ENCODE measurements at regions not wholly inside any gene's neighbourhood (a gene's known extent, or its start where the extent isn't known, plus 50 kb on each side); places are given as distances from the start of the nearest gene placed in this dataset.
A peak's percentile ranks its signal among the peaks of the same experiment; 100 is the strongest.

- H3F3A ChIP-seq (ENCODE audit: insufficient read depth, low read length, poor library complexity, severe bottlenecking), result no peaks in the 10 kb centered on the region
- H3K9me2 ChIP-seq (ENCODE audit: insufficient read depth, low read length), result no peaks in the 10 kb centered on the region
- peak overlapping the region; percentile 30 for H3K4me3 ChIP-seq (ENCODE audit: low read length)
- H3K27me3 ChIP-seq (ENCODE audit: insufficient read depth, low read depth, low read length), result no peaks in the 10 kb centered on the region
- peak overlapping the region; percentile 56 for H3K9ac ChIP-seq (ENCODE audit: low read length)
- peak overlapping the region; percentile 94 for H3K27ac ChIP-seq (ENCODE audit: low read length)
- H3K36me3 ChIP-seq (ENCODE audit: insufficient read depth, low read length), result no peaks in the 10 kb centered on the region
- H3K79me2 ChIP-seq (replicated peaks; ENCODE audit: insufficient read depth, low read length), result no peaks in the 10 kb centered on the region
- TF ChIP-seq REST (IDR thresholded peaks at IDR 0.05; ENCODE audit: borderline replicate concordance), result peak; percentile 53
- TF ChIP-seq POLR2AphosphoS5 (IDR thresholded peaks at IDR 0.05), result peak; percentile 90
- peak; percentile 51 for TF ChIP-seq CTCF (IDR thresholded peaks at IDR 0.05; ENCODE audit: poor library complexity, severe bottlenecking)
- TF ChIP-seq SMC3 (conservative IDR thresholded peaks at IDR 0.05; ENCODE audit: poor library complexity), result peak; percentile 60
- peak; percentile 99 for TF ChIP-seq EP300 (conservative IDR thresholded peaks at IDR 0.05; ENCODE audit: poor library complexity, severe bottlenecking)
- TF ChIP-seq MXI1 (conservative IDR thresholded peaks at IDR 0.05; ENCODE audit: poor library complexity, severe bottlenecking), result no peak
- TF ChIP-seq TAF1 (IDR thresholded peaks at IDR 0.05; ENCODE audit: low read depth), result no peak
- no peak for TF ChIP-seq EZH2 (IDR thresholded peaks at IDR 0.05; ENCODE audit: borderline replicate concordance, insufficient read depth, low read length, poor library complexity, severe bottlenecking)
- TF ChIP-seq RAD21 (conservative IDR thresholded peaks at IDR 0.05), result peak; percentile 62
- H2AFZ ChIP-seq (ENCODE audit: low read depth, low read length), result no peak overlapping the region
- H4K20me1 ChIP-seq (ENCODE audit: insufficient read depth), result no peaks in the 10 kb centered on the region
- peak overlapping the region; percentile 63 for H3K4me2 ChIP-seq (ENCODE audit: low read length)
- no peaks in the 10 kb centered on the region for H3K9me3 ChIP-seq (ENCODE audit: low read length)
These were observed 1656.9 kb upstream of the RAG2 start for GRCh38 chr11:38254913-38255312.

- no peaks in the 10 kb centered on the region for H3K36me3 ChIP-seq (ENCODE audit: insufficient read depth, low read length)
- H3K4me3 ChIP-seq (ENCODE audit: low read length), result no peak overlapping the region
- H3K9me2 ChIP-seq (ENCODE audit: insufficient read depth, low read length), result no peaks in the 10 kb centered on the region
- TF ChIP-seq TAF1 (IDR thresholded peaks at IDR 0.05; ENCODE audit: low read depth), result no peak
- peak; percentile 97 for TF ChIP-seq EP300 (conservative IDR thresholded peaks at IDR 0.05; ENCODE audit: poor library complexity, severe bottlenecking)
- TF ChIP-seq SMC3 (conservative IDR thresholded peaks at IDR 0.05; ENCODE audit: poor library complexity), result peak; percentile 35
- peak; percentile 31 for TF ChIP-seq RAD21 (conservative IDR thresholded peaks at IDR 0.05)
- peak; percentile 78 for TF ChIP-seq POLR2AphosphoS5 (IDR thresholded peaks at IDR 0.05)
- TF ChIP-seq CTCF (IDR thresholded peaks at IDR 0.05; ENCODE audit: poor library complexity, severe bottlenecking), result no peak
- peak; percentile 80 for TF ChIP-seq REST (IDR thresholded peaks at IDR 0.05; ENCODE audit: borderline replicate concordance)
- TF ChIP-seq MXI1 (conservative IDR thresholded peaks at IDR 0.05; ENCODE audit: poor library complexity, severe bottlenecking), result no peak
- H4K20me1 ChIP-seq (ENCODE audit: insufficient read depth), result no peaks in the 10 kb centered on the region
- H3K27ac ChIP-seq (ENCODE audit: low read length), result peak overlapping the region; percentile 94
- no peaks in the 10 kb centered on the region for H3K9me3 ChIP-seq (ENCODE audit: low read length)
- no peaks in the 10 kb centered on the region for H3F3A ChIP-seq (ENCODE audit: insufficient read depth, low read length, poor library complexity, severe bottlenecking)
- H2AFZ ChIP-seq (ENCODE audit: low read depth, low read length), result no peak overlapping the region
- no peaks in the 10 kb centered on the region for H3K27me3 ChIP-seq (ENCODE audit: insufficient read depth, low read depth, low read length)
- H3K79me2 ChIP-seq (replicated peaks; ENCODE audit: insufficient read depth, low read length), result no peaks in the 10 kb centered on the region
- H3K4me2 ChIP-seq (ENCODE audit: low read length), result no peak overlapping the region
- peak overlapping the region; percentile 36 for H3K9ac ChIP-seq (ENCODE audit: low read length)
These were observed 1654.6 kb upstream of the RAG2 start for GRCh38 chr11:38252620-38253019.
